WTC11 (cell line): ENCODE measurements at regions not wholly inside any gene's neighbourhood (a gene's known extent, or its start where the extent isn't known, plus 50 kb on each side); places are given as distances from the start of the nearest gene placed in this dataset.

Source experiments
- ATAC-seq: fragments of 200-7000 bp; cut with Tn5 transposase; 2 replicates; pipeline ENCODE4 v1.10.0; 2021; ENCODE audit warnings: mild to moderate bottlenecking, moderate library complexity
- CTCF ChIA-PET: fragments of 300-600 bp; sonication (Branson Sonifier 250); formaldehyde crosslinking; loops from one replicate; lab custom pipeline; 2021; ENCODE audit warnings: antibody characterized with exemption; lab: Charles Lee
- POLR2A ChIA-PET: fragments of 350-600 bp; sonication (Branson Sonifier 250); formaldehyde crosslinking; loops from one replicate; lab custom pipeline; 2021; ENCODE audit warnings: antibody characterized with exemption; lab: Charles Lee
- DNase-seq: peaks from one replicate; pipeline ENCODE4 v3.0.0; 2021; ENCODE audit warnings: low spot score
- H3K27ac Mint-ChIP-seq: 2 replicates; pipeline ENCODE4 v1.8.0; 2021; ENCODE audit warnings: mixed read lengths
- H3K27me3 Mint-ChIP-seq: 2 replicates; pipeline ENCODE4 v1.8.0; 2021; ENCODE audit warnings: low read depth, mild to moderate bottlenecking, moderate library complexity, mixed read lengths
- H3K36me3 Mint-ChIP-seq: 2 replicates; pipeline ENCODE4 v1.8.0; 2021; ENCODE audit warnings: mixed read lengths
- H3K4me1 Mint-ChIP-seq: 2 replicates; pipeline ENCODE4 v1.8.0; 2022; ENCODE audit warnings: mixed read lengths
- H3K4me3 Mint-ChIP-seq: 2 replicates; pipeline ENCODE4 v1.8.0; 2021; ENCODE audit warnings: mild to moderate bottlenecking, moderate library complexity, mixed read lengths
- H3K9me3 Mint-ChIP-seq: 2 replicates; pipeline ENCODE4 v1.8.0; 2021; ENCODE audit warnings: mixed read lengths
- ATF1 ChIP-seq: sonication (generic); formaldehyde crosslinking; IDR thresholded peaks from 2 replicates; pipeline ENCODE4 v1.8.1; 2023; ENCODE audit warnings: mild to moderate bottlenecking, moderate library complexity, missing genetic modification reagents
- CBFB ChIP-seq: sonication (generic); formaldehyde crosslinking; IDR thresholded peaks from 2 replicates; pipeline ENCODE4 v1.8.1; 2022; ENCODE audit warnings: mild to moderate bottlenecking, low read depth, missing genetic modification reagents
- GABPB1 ChIP-seq: sonication (generic); formaldehyde crosslinking; IDR thresholded peaks from 2 replicates; pipeline ENCODE4 v1.8.1; 2023; ENCODE audit warnings: mild to moderate bottlenecking, missing genetic modification reagents
- NFE2L1 ChIP-seq: sonication (generic); formaldehyde crosslinking; IDR thresholded peaks from 2 replicates; pipeline ENCODE4 v1.8.1; 2023; ENCODE audit warnings: missing genetic modification reagents
- NR1H2 ChIP-seq: sonication (generic); formaldehyde crosslinking; IDR thresholded peaks from 2 replicates; pipeline ENCODE4 v1.9.0; 2021; ENCODE audit warnings: mild to moderate bottlenecking, moderate library complexity, missing genetic modification reagents
- NR2C2 ChIP-seq: sonication (generic); formaldehyde crosslinking; IDR thresholded peaks from 2 replicates; pipeline ENCODE4 v1.8.0; 2022; ENCODE audit warnings: mild to moderate bottlenecking, missing genetic modification reagents
- OVOL2 ChIP-seq: fragments of 250-450 bp; sonication (Bioruptor Pico); IDR thresholded peaks from 2 replicates; pipeline ENCODE4 v1.9.0; 2021; ENCODE audit warnings: mild to moderate bottlenecking, borderline replicate concordance
- PRRX2 ChIP-seq: fragments of 250-450 bp; sonication (Bioruptor Pico); IDR thresholded peaks from 2 replicates; pipeline ENCODE4 v1.8.0; 2021; ENCODE audit warnings: mild to moderate bottlenecking
- TEAD1 ChIP-seq: sonication (generic); formaldehyde crosslinking; IDR thresholded peaks from 2 replicates; pipeline ENCODE4 v1.8.0; 2022; ENCODE audit warnings: mild to moderate bottlenecking, missing genetic modification reagents
- ZBTB21 ChIP-seq: sonication (generic); formaldehyde crosslinking; IDR thresholded peaks from 2 replicates; pipeline ENCODE4 v1.8.1; 2023; ENCODE audit warnings: mild to moderate bottlenecking, missing genetic modification reagents, borderline replicate concordance
- ZNF121 ChIP-seq: sonication (generic); formaldehyde crosslinking; IDR thresholded peaks from 2 replicates; pipeline ENCODE4 v1.8.0; 2023; ENCODE audit warnings: missing genetic modification reagents
- ZNF138 ChIP-seq: sonication (generic); formaldehyde crosslinking; conservative IDR thresholded peaks from 2 replicates; pipeline ENCODE4 v1.8.1; 2022; ENCODE audit warnings: mild to moderate bottlenecking, moderate library complexity, missing genetic modification reagents
- ZNF219 ChIP-seq: sonication (generic); formaldehyde crosslinking; IDR thresholded peaks from 2 replicates; pipeline ENCODE4 v1.8.0; 2023; ENCODE audit warnings: missing genetic modification reagents, mild to moderate bottlenecking, borderline replicate concordance
- ZNF416 ChIP-seq: fragments of 250-450 bp; sonication (Bioruptor Pico); IDR thresholded peaks from 2 replicates; pipeline ENCODE4 v1.9.0; 2021; ENCODE audit warnings: mild to moderate bottlenecking, inconsistent platforms
- TF ChIP-seq, protein P1 (sequence below): sonication (generic); formaldehyde crosslinking; IDR thresholded peaks from 2 replicates; pipeline ENCODE4 v1.8.1; 2023; ENCODE audit warnings: mild to moderate bottlenecking, missing genetic modification reagents
- TF ChIP-seq, protein P2 (sequence below): sonication (generic); formaldehyde crosslinking; conservative IDR thresholded peaks from 2 replicates; pipeline ENCODE4 v1.8.1; 2022; ENCODE audit warnings: mild to moderate bottlenecking, missing genetic modification reagents
- TF ChIP-seq, protein P3 (sequence below): sonication (generic); formaldehyde crosslinking; IDR thresholded peaks from 2 replicates; pipeline ENCODE4 v1.8.0; 2022; ENCODE audit warnings: mild to moderate bottlenecking, missing genetic modification reagents
- TF ChIP-seq, protein P4 (sequence below): fragments of 250-450 bp; sonication (Bioruptor Pico); IDR thresholded peaks from 2 replicates; pipeline ENCODE4 v1.9.0; 2021; ENCODE audit warnings: moderate library complexity, mild to moderate bottlenecking, inconsistent platforms, borderline replicate concordance
- TF ChIP-seq, protein P5 (sequence below): sonication (generic); formaldehyde crosslinking; IDR thresholded peaks from 2 replicates; pipeline ENCODE4 v1.8.1; 2023; ENCODE audit warnings: mild to moderate bottlenecking, missing genetic modification reagents, moderate library complexity
- TF ChIP-seq, protein P6 (sequence below): sonication (generic); formaldehyde crosslinking; IDR thresholded peaks from 2 replicates; pipeline ENCODE4 v1.8.1; 2022; ENCODE audit warnings: missing genetic modification reagents, borderline replicate concordance

DNA sequence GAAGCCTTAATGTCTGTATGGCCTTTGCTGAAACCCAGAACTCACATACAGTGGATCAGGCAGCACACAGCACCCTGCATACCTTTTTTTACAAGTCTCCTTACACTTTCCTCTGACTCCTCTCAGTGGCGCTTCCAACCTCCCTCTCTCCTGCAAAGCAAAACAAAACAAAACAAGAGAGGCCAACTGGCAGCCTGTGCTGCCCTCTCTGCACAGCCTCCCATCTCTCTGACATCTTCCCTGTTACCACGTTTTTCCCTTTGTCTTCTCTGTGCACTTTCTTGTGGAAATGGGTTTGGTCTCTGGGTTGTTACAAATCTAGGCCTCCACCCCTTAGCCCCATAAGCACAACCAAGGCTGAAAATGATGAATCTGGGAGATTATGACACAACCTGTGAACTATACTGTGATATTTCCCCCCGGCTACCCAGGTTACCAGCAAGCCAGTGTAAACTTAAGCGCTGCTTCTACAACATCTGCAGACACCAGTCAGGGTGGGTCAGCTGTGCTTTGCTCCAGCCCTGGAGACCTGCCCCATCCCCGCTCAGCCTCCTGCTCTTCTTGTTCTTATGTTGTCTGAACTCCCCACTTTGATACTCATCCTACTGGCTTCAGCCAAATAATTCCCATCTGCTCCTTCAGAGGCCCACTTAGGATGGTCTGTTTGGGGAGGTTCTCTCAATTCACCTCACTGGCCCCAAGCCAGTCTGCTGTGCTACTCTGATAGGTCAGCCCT is 54.9 kb upstream of the FMOD start:
- no peak for DNase-seq
- POLR2A ChIA-PET: no interaction called here
- no peak for ATAC-seq
- Mint-ChIP-seq H3K36me3 (peaks cover 4% of the 10 kb centered on the region), H3K27ac (no peak overlapping the region), H3K27me3 (peaks cover 3% of the 10 kb centered on the region; the same call in 1 of the 2 replicates), H3K9me3 (peaks cover 5% of the 10 kb centered on the region), H3K4me1 (peaks cover 16% of the 10 kb centered on the region), H3K4me3 (no peak overlapping the region)
- no peak for TF ChIP-seq PRRX2 (CRISPR knock-in tag)
- TF ChIP-seq, protein P1, sequence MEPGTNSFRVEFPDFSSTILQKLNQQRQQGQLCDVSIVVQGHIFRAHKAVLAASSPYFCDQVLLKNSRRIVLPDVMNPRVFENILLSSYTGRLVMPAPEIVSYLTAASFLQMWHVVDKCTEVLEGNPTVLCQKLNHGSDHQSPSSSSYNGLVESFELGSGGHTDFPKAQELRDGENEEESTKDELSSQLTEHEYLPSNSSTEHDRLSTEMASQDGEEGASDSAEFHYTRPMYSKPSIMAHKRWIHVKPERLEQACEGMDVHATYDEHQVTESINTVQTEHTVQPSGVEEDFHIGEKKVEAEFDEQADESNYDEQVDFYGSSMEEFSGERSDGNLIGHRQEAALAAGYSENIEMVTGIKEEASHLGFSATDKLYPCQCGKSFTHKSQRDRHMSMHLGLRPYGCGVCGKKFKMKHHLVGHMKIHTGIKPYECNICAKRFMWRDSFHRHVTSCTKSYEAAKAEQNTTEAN (CRISPR knock-in tag): no peak
- CTCF ChIA-PET: no interaction called here

DNA sequence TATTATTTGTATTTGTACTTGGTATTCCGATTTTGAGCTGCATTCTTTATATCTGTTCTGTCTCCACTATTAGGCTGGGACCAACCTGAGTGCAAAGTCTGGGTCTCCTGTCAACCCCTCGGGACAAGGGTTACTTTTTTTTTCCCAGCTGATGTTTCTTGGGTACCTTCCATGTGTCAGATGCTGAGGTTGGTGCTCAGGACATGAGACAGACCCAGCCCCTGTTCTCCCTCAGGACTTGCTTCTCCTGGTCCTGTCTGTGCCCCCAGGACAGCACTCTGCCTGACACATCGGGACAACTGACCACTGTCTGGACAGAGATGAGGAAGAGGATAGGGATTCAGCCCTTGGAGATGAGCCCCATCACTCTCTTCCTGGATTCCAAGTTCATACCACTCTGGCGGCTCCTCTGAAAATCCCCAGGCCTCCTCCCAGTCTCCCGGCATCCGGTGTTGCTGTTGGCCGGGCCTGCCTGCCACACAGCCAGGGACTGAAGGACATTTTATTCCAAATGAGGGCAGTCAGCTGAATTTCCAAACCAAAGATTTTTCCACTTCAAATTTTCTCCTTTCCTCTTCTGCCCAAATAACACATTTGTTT is 55.6 kb upstream of the FMOD start:
- POLR2A ChIA-PET: no interaction called here
- DNase-seq (no peak), ATAC-seq (no peak)
- Mint-ChIP-seq H3K27me3 (peaks cover 3% of the 10 kb centered on the region; the same call in 1 of the 2 replicates), H3K36me3 (peaks cover 6% of the 10 kb centered on the region), H3K27ac (no peak overlapping the region), H3K4me3 (no peak overlapping the region), H3K4me1 (peaks cover 12% of the 10 kb centered on the region), H3K9me3 (peaks cover 12% of the 10 kb centered on the region)
- no peak for TF ChIP-seq NFE2L1
- TF ChIP-seq, protein P2, sequence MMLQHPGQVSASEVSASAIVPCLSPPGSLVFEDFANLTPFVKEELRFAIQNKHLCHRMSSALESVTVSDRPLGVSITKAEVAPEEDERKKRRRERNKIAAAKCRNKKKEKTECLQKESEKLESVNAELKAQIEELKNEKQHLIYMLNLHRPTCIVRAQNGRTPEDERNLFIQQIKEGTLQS: no peak
- TF ChIP-seq, protein P3, sequence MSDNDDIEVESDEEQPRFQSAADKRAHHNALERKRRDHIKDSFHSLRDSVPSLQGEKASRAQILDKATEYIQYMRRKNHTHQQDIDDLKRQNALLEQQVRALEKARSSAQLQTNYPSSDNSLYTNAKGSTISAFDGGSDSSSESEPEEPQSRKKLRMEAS (CRISPR knock-in tag): no peak
- no peak for TF ChIP-seq GABPB1 (CRISPR knock-in tag)
- TF ChIP-seq ZNF219 (CRISPR knock-in tag): no peak
- TF ChIP-seq, protein P4, sequence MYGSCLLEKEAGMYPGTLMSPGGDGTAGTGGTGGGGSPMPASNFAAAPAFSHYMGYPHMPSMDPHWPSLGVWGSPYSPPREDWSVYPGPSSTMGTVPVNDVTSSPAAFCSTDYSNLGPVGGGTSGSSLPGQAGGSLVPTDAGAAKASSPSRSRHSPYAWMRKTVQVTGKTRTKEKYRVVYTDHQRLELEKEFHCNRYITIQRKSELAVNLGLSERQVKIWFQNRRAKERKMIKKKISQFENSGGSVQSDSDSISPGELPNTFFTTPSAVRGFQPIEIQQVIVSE (CRISPR knock-in tag): no peak
- no peak for TF ChIP-seq OVOL2 (CRISPR knock-in tag)
- TF ChIP-seq, protein P5, sequence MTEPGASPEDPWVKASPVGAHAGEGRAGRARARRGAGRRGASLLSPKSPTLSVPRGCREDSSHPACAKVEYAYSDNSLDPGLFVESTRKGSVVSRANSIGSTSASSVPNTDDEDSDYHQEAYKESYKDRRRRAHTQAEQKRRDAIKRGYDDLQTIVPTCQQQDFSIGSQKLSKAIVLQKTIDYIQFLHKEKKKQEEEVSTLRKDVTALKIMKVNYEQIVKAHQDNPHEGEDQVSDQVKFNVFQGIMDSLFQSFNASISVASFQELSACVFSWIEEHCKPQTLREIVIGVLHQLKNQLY (CRISPR knock-in tag): no peak
- TF ChIP-seq ZBTB21 (CRISPR knock-in tag): no peak
- no peak for TF ChIP-seq TEAD1 (CRISPR knock-in tag)
- no peak for TF ChIP-seq ATF1 (CRISPR knock-in tag)
- no peak for TF ChIP-seq ZNF416
- no peak for TF ChIP-seq NR1H2 (CRISPR knock-in tag)
- no peak for TF ChIP-seq ZNF138 (CRISPR knock-in tag)
- TF ChIP-seq NR2C2 (CRISPR knock-in tag): no peak
- no peak for TF ChIP-seq CBFB
- TF ChIP-seq, protein P6, sequence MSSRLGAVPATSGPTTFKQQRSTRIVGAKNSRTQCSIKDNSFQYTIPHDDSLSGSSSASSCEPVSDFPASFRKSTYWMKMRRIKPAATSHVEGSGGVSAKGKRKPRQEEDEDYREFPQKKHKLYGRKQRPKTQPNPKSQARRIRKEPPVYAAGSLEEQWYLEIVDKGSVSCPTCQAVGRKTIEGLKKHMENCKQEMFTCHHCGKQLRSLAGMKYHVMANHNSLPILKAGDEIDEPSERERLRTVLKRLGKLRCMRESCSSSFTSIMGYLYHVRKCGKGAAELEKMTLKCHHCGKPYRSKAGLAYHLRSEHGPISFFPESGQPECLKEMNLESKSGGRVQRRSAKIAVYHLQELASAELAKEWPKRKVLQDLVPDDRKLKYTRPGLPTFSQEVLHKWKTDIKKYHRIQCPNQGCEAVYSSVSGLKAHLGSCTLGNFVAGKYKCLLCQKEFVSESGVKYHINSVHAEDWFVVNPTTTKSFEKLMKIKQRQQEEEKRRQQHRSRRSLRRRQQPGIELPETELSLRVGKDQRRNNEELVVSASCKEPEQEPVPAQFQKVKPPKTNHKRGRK (CRISPR knock-in tag): no peak
- no peak for TF ChIP-seq ZNF121 (CRISPR knock-in tag)
- TF ChIP-seq PRRX2 (CRISPR knock-in tag): no peak
- CTCF ChIA-PET: no interaction called here
